ENCODE measurements at regions not wholly inside any gene's neighbourhood (a gene's known extent, or its start where the extent isn't known, plus 50 kb on each side); places are given as distances from the start of the nearest gene placed in this dataset.

GRCh38 chr1:157194731-157195520 is 56.7 kb upstream of the ETV3 start:
- H3K27me3 ChIP-seq (ENCODE audit: control insufficient read depth, insufficient read depth, low read length), result no peaks in the 10 kb centered on the region
- H3K4me2 ChIP-seq (ENCODE audit: low read length), result no peak overlapping the region
- no peaks in the 10 kb centered on the region for H3K9me3 ChIP-seq (ENCODE audit: control insufficient read depth, low read length)
- H3K4me3 ChIP-seq (ENCODE audit: low read depth, low read length), result no peak overlapping the region
- no peaks in the 10 kb centered on the region for H3K4me1 ChIP-seq
- no peak overlapping the region for H3K9ac ChIP-seq
- no peak overlapping the region for H3K27ac ChIP-seq
- H3K36me3 ChIP-seq (ENCODE audit: control insufficient read depth, insufficient read depth, low read length), result no peaks in the 10 kb centered on the region
- no peak overlapping the region for H2AFZ ChIP-seq
- no peak for TF ChIP-seq CTCF (IDR thresholded peaks at IDR 0.05)
- H3K79me2 ChIP-seq, result no peaks in the 10 kb centered on the region

DNA sequence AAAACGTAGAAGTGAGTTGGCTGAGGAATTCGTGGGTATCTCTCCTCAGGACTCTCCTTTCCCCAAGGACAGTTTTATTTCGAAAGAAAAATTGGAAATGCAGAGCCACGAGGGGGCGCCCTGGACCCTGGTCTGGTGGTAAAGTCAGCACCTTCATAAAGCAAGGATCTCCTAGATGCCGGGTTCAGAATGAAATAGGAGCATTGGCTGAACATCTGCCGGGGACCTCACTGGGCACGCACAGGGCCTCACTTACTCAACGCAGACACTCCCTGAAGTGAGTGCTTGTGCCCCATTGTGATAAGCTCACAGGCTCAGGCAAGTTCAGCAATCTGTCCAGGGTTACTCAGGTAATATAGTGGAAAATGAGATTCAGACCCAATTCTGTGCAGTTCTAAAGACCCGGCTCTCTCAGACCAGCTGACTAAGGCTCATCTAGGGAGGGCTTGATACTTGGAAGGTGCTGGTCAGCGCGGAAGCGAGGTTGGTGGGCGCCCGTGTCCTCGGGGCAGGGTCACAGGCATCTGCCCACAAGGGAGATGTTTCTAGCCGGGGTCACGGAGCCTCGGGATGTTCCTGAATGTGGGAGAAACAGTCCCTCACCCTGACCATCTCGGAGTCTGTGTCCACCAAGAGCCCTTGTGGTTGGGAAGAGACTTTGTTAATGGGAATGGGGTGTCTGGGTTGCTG is 55.7 kb upstream of the ETV3 start:
- Histone ChIP-seq H3K27ac (no peak overlapping the region), H3K9me3 (ENCODE audit: control insufficient read depth, low read length) (no peaks in the 10 kb centered on the region), H2AFZ (no peak overlapping the region), H3K4me1 (no peaks in the 10 kb centered on the region), H3K9ac (no peak overlapping the region), H3K4me3 (ENCODE audit: low read depth, low read length) (no peak overlapping the region), H3K36me3 (ENCODE audit: control insufficient read depth, insufficient read depth, low read length) (no peaks in the 10 kb centered on the region), H3K79me2 (no peaks in the 10 kb centered on the region), H3K27me3 (ENCODE audit: control insufficient read depth, insufficient read depth, low read length) (no peaks in the 10 kb centered on the region), H3K4me2 (ENCODE audit: low read length) (no peak overlapping the region)
- peak; percentile 45 for TF ChIP-seq CTCF (IDR thresholded peaks at IDR 0.05)

GRCh38 chr1:157193219-157193618 is 55.0 kb upstream of the ETV3 start:
- no peak overlapping the region for H3K4me2 ChIP-seq (ENCODE audit: low read length)
- no peak overlapping the region for H3K27ac ChIP-seq
- H3K4me3 ChIP-seq (ENCODE audit: low read depth, low read length), result no peak overlapping the region
- H3K9me3 ChIP-seq (ENCODE audit: control insufficient read depth, low read length), result no peaks in the 10 kb centered on the region
- H3K27me3 ChIP-seq (ENCODE audit: control insufficient read depth, insufficient read depth, low read length), result no peaks in the 10 kb centered on the region
- H3K9ac ChIP-seq, result no peak overlapping the region
- no peaks in the 10 kb centered on the region for H3K36me3 ChIP-seq (ENCODE audit: control insufficient read depth, insufficient read depth, low read length)
- no peaks in the 10 kb centered on the region for H3K79me2 ChIP-seq
- H3K4me1 ChIP-seq, result no peaks in the 10 kb centered on the region
- H2AFZ ChIP-seq, result no peak overlapping the region
- TF ChIP-seq CTCF (IDR thresholded peaks at IDR 0.05), result no peak

GRCh38 chr1:157189986-157190982 is 52.1 kb upstream of the ETV3 start:
- H3K9me3 ChIP-seq (ENCODE audit: control insufficient read depth, low read length), result no peaks in the 10 kb centered on the region
- no peak overlapping the region for H3K27ac ChIP-seq
- no peaks in the 10 kb centered on the region for H3K36me3 ChIP-seq (ENCODE audit: control insufficient read depth, insufficient read depth, low read length)
- H3K4me1 ChIP-seq, result no peaks in the 10 kb centered on the region
- no peak for TF ChIP-seq CTCF (IDR thresholded peaks at IDR 0.05)
- H2AFZ ChIP-seq, result no peak overlapping the region
- H3K4me3 ChIP-seq (ENCODE audit: low read depth, low read length), result no peak overlapping the region
- H3K27me3 ChIP-seq (ENCODE audit: control insufficient read depth, insufficient read depth, low read length), result no peaks in the 10 kb centered on the region
- H3K9ac ChIP-seq, result no peak overlapping the region
- H3K4me2 ChIP-seq (ENCODE audit: low read length), result no peak overlapping the region
- H3K79me2 ChIP-seq, result no peaks in the 10 kb centered on the region

Data from parathyroid adenoma (tissue), 2 donors.